Skeletal muscle tissue (tissue), 3 donors: ENCODE measurements at regions not wholly inside any gene's neighbourhood (a gene's known extent, or its start where the extent isn't known, plus 50 kb on each side); places are given as distances from the start of the nearest gene placed in this dataset.

Experiments used
- H3K27ac ChIP-seq: one replicate; pipeline ENCODE4 v1.7.0; 2013; ENCODE audit warnings: mild to moderate bottlenecking, low read depth, low read length, inconsistent platforms
- H3K27me3 ChIP-seq, 3 donors: one replicate each; pipeline ENCODE4 v1.7.0; 2013; ENCODE audit warnings: low read length in 3 of 3; ENCODE audit not compliant: control insufficient read depth in 3 of 3, insufficient read depth in 3 of 3
- H3K36me3 ChIP-seq, 3 donors: one replicate each; pipeline ENCODE4 v1.7.0; 2013; ENCODE audit warnings: low read length in 3 of 3; ENCODE audit not compliant: control insufficient read depth in 3 of 3, insufficient read depth in 3 of 3
- H3K4me1 ChIP-seq, 3 donors: one replicate each; pipeline ENCODE4 v1.7.0; 2013; ENCODE audit warnings: low read length in 3 of 3, mild to moderate bottlenecking in 3 of 3; ENCODE audit not compliant: control insufficient read depth in 3 of 3, insufficient read depth in 3 of 3
- H3K4me3 ChIP-seq, 3 donors: one replicate each; pipeline ENCODE4 v1.7.0; 2013; ENCODE audit warnings: low read length in 3 of 3
- H3K9ac ChIP-seq, 3 donors: one replicate each; pipeline ENCODE4 v1.7.0; 2013; ENCODE audit warnings: low read length in 3 of 3, mild to moderate bottlenecking in 3 of 3, moderate library complexity in 2 of 3, low read depth in 1 of 3
- H3K9me3 ChIP-seq, 3 donors: one replicate each; pipeline ENCODE4 v1.7.0; 2013; ENCODE audit warnings: low read length in 3 of 3; ENCODE audit not compliant: control insufficient read depth in 3 of 3
- donor health status: Osteomylitis.

DNA sequence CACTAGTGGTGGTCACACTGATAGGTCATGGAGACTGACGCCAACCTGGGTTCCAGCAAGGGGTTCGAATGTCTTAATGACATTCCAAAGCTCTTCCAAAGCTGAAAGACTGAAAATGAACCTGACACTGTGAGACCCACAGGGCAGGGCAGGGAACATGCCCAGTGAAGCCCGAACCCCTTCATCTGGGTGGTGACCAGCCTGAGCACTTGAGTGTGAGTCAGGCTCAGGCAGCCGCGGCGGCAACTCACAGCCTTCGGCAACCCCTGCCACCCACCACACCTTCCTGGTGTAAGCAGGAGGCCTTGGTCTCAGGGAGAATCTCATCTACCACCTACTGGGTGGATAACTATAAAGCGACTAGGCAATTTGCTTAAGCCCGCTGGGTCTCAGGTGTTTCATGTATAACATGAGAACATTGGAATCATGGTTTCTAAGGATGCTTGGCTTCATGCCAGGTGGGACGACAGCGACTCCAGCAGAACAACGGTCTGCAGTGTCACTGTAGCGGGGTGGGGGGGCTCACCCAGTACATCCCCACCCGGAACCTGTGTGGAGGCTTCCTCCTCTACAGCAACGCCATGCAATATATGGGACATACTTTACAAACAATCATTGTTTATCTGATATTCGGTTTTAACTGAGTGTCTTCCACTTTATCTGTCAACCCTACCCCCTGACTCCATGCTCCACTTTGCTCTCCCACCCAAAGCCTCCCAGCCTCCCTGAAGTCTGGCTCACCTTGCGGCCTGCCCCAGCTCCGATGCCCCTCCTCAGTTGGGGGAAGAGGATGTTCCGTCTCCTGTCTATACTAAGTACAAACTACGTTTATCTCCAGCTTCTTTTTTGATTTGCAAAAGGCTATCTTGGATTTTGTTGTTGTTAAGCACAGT lies 125.0 kb upstream of the MEF2A start:
- Histone ChIP-seq H3K27ac (no peak overlapping the region), H3K9ac (peak overlapping the region in 1 of 3 donors; percentile 33), H3K9me3 (no peaks in the 10 kb centered on the region), H3K27me3 (no peaks in the 10 kb centered on the region), H3K4me1 (peaks cover 49 to 65% (median 57%) of the 10 kb centered on the region in 3 donors), H3K4me3 (no peak overlapping the region), H3K36me3 (no peaks in the 10 kb centered on the region)

GRCh38 chr15:99441444-99441800 lies 124.4 kb upstream of the MEF2A start:
- H3K27me3 ChIP-seq: no peaks in the 10 kb centered on the region
- no peak overlapping the region for H3K27ac ChIP-seq
- peaks cover 49 to 64% (median 57%) of the 10 kb centered on the region in 3 donors for H3K4me1 ChIP-seq

DNA sequence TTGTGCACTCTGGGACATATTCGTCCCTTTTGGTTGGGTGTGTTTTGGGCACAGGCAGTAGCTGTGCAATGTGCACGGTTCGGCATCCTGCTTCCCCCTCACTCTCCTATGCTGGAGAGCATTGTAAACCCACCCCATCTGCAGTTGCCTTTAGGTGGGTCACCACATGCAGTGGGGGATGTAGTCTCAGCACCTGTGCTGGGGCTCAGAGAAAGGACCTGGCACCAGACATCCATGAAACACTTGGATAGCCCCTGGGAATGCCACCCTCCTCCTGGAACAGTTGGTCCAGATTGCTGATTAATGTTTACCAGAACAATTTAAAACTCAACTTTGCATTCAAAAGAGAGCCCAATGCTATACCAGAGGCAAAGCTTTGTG lies 123.9 kb upstream of the MEF2A start:
- Histone ChIP-seq H3K27me3 (no peaks in the 10 kb centered on the region), H3K36me3 (no peaks in the 10 kb centered on the region), H3K9me3 (no peaks in the 10 kb centered on the region), H3K27ac (peak overlapping the region; percentile 65), H3K4me3 (peak overlapping the region in 1 of 3 donors; percentile 54), H3K4me1 (peaks cover 48 to 60% (median 58%) of the 10 kb centered on the region in 3 donors), H3K9ac (peak overlapping the region in 1 of 3 donors; percentile 54)

More at GRCh38 chr15:99441444-99441800, 124.4 kb upstream of the MEF2A start:
- no peak overlapping the region for H3K4me3 ChIP-seq
- H3K9ac ChIP-seq: peak overlapping the region in 1 of 3 donors; percentile 54
- H3K36me3 ChIP-seq: no peaks in the 10 kb centered on the region
- H3K9me3 ChIP-seq: no peaks in the 10 kb centered on the region

GRCh38 chr15:99442252-99442897 lies 123.4 kb upstream of the MEF2A start:
- peak overlapping the region; percentile 54 to 62 (median 56) for H3K4me3 ChIP-seq
- peak overlapping the region; percentile 10 to 55 (median 20) for H3K9ac ChIP-seq
- H3K27ac ChIP-seq: peak overlapping the region; percentile 65

GRCh38 chr15:99443056-99443756 lies 122.6 kb upstream of the MEF2A start:
- Histone ChIP-seq H3K27me3 (no peaks in the 10 kb centered on the region), H3K4me3 (peak overlapping the region; percentile 41 to 62 (median 56)), H3K9me3 (no peaks in the 10 kb centered on the region), H3K9ac (peak overlapping the region in 2 of 3 donors; percentile 10 to 29), H3K27ac (peak overlapping the region; percentile 65), H3K36me3 (no peaks in the 10 kb centered on the region), H3K4me1 (peaks cover 40 to 55% (median 52%) of the 10 kb centered on the region in 3 donors)

More at GRCh38 chr15:99442252-99442897, 123.4 kb upstream of the MEF2A start:
- no peaks in the 10 kb centered on the region for H3K9me3 ChIP-seq
- H3K36me3 ChIP-seq: no peaks in the 10 kb centered on the region
- H3K4me1 ChIP-seq: peaks cover 44 to 57% (median 55%) of the 10 kb centered on the region in 3 donors
- H3K27me3 ChIP-seq: no peaks in the 10 kb centered on the region

DNA sequence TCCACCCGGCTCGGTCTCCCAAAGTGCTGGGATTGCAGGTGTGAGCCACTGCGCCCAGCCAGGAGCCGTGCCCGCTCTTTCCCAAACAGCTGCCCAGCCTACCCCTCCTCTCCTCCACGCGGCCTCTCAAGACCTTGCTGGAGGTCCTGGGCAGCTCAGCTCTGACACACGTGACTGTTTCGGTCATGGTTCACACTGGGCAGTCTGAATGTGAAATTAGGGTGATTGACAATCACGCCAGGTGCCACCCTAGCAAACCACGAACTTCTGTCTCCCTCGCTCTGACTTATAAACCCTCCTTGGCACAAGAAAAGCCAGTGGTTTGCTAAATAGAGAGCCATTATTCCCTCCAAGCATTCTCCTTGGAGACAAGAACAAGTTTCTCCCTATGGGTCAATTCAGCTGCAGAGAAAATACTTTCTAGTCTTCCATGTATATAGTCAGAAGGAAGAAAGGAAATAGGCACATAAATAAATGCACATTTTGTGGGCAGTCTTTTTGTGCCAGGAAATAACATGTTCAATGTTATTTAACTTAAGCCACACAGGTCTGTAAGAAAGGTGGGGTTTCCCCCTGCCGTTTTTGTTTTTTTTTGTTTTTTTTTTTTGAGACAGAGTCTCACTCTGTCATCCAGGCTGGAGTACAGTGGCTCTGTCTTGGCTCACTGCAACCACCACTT lies 121.9 kb upstream of the MEF2A start:
- Histone ChIP-seq H3K4me1 (peaks cover 39 to 55% (median 48%) of the 10 kb centered on the region in 3 donors), H3K9me3 (no peaks in the 10 kb centered on the region), H3K36me3 (no peaks in the 10 kb centered on the region), H3K4me3 (peak overlapping the region in 1 of 3 donors; percentile 41), H3K9ac (peak overlapping the region; percentile 18 to 21 (median 18)), H3K27ac (peak overlapping the region; percentile 56), H3K27me3 (no peaks in the 10 kb centered on the region)

GRCh38 chr15:99445272-99445850 lies 120.4 kb upstream of the MEF2A start:
- no peaks in the 10 kb centered on the region for H3K27me3 ChIP-seq
- H3K4me1 ChIP-seq: peaks cover 40 to 56% (median 43%) of the 10 kb centered on the region in 3 donors
- no peak overlapping the region for H3K4me3 ChIP-seq
- H3K27ac ChIP-seq: no peak overlapping the region
- H3K36me3 ChIP-seq: no peaks in the 10 kb centered on the region
- H3K9me3 ChIP-seq: no peaks in the 10 kb centered on the region
- no peak overlapping the region for H3K9ac ChIP-seq

DNA sequence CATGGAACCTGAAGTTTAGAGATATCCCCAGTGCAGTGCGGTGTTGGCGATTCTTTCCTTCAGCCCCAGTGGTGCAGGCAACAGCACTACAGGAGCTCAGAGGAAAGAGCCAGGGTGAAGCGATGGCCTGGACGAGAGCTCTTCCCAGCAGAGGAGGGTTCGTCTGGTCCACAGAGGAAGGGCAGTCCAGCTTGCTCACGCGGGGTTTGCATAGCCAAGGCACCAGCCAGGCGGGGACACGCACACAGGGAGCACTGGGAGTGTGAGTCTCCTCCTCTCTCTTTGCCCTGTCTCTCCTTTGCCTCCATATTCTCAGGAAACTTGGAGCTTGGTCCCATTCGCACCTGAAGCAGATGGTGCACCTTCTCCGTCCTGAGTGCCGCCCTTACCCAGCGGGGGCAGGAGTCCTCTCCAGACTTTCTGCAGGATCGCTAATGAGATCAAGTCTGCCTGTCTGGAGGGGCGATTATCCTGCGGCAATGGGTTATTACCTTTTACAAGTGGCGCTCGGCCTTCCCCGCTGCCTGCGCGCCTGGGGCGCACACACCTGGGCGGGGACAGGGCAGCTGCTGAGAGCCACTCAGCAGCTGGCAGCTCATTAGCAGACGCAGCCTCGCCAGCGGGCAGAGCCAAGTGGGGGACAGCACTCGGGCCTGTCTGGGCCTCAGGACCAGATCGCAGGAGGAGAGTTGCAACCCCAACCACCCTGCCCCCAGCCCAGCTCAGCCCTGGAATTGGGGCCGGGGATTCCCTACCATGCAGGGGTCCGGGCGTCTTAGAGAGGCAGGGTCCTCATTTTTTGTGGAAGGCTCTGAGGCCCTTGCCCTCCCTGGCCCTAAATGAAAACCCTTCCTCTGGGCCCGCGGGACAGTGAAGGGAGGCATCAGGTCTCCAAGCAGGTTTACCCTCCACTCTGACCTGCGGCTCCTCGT lies 119.0 kb upstream of the MEF2A start:
- Histone ChIP-seq H3K4me3 (no peak overlapping the region), H3K4me1 (peaks cover 30 to 53% (median 38%) of the 10 kb centered on the region in 3 donors), H3K27me3 (no peaks in the 10 kb centered on the region), H3K9me3 (no peaks in the 10 kb centered on the region), H3K27ac (no peak overlapping the region), H3K9ac (no peak overlapping the region), H3K36me3 (no peaks in the 10 kb centered on the region)
